T-helper 1 cell treated with Interleukin-12 subunit alpha and Interleukin-12 subunit beta and Interleukin-4 antibody, amounts not matched to agents 30 μg/mL and 1 μg/mL, for 36 hours (primary cell): ENCODE measurements at regions not wholly inside any gene's neighbourhood (a gene's known extent, or its start where the extent isn't known, plus 50 kb on each side); places are given as distances from the start of the nearest gene placed in this dataset.

Experiments
- H3K27ac Mint-ChIP-seq: one replicate; pipeline ENCODE4 v1.8.0; 2021; ENCODE audit warnings: mild to moderate bottlenecking, mixed read lengths
- H3K27me3 Mint-ChIP-seq: one replicate; pipeline ENCODE4 v1.8.0; 2021; ENCODE audit warnings: low read depth, mixed read lengths
- H3K36me3 Mint-ChIP-seq: one replicate; pipeline ENCODE4 v1.8.0; 2021; ENCODE audit warnings: low read depth, mixed read lengths
- H3K4me1 Mint-ChIP-seq: one replicate; pipeline ENCODE4 v1.8.0; 2021; ENCODE audit warnings: low read depth, mixed read lengths
- H3K4me3 Mint-ChIP-seq: one replicate; pipeline ENCODE4 v1.8.0; 2021; ENCODE audit warnings: mild to moderate bottlenecking, moderate library complexity, mixed read lengths
- H3K9me3 Mint-ChIP-seq: one replicate; pipeline ENCODE4 v1.8.0; 2021; ENCODE audit warnings: mixed read lengths

- no peaks in the 10 kb centered on the region for H3K27me3 Mint-ChIP-seq
- no peak overlapping the region for H3K27ac Mint-ChIP-seq
- H3K9me3 Mint-ChIP-seq, result no peaks in the 10 kb centered on the region
- H3K4me3 Mint-ChIP-seq, result no peak overlapping the region
- H3K36me3 Mint-ChIP-seq, result no peaks in the 10 kb centered on the region
- H3K4me1 Mint-ChIP-seq, result no peaks in the 10 kb centered on the region
Observed at GRCh38 chr14:101225157-101226152, 321.9 kb upstream of the RTL1 start.

DNA sequence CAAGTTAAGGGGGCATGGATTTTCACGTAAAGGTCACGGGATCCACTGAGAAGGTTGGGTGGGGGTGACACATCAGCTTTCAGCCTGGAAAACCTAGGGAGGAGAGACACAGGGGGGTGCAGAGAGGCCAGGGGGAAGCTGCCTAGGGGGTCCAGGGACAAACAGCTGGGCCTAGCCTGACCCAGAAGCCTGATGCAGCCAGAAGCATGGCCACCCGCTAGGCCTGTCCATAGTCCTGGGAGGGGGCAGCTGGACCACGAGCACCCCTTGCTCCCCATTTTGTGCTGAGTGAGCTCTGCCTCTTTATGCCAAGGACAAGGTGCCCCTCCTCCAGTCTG, 322.7 kb upstream of the RTL1 start:
- no peaks in the 10 kb centered on the region for H3K9me3 Mint-ChIP-seq
- H3K27me3 Mint-ChIP-seq, result no peaks in the 10 kb centered on the region
- H3K4me3 Mint-ChIP-seq, result no peak overlapping the region

DNA sequence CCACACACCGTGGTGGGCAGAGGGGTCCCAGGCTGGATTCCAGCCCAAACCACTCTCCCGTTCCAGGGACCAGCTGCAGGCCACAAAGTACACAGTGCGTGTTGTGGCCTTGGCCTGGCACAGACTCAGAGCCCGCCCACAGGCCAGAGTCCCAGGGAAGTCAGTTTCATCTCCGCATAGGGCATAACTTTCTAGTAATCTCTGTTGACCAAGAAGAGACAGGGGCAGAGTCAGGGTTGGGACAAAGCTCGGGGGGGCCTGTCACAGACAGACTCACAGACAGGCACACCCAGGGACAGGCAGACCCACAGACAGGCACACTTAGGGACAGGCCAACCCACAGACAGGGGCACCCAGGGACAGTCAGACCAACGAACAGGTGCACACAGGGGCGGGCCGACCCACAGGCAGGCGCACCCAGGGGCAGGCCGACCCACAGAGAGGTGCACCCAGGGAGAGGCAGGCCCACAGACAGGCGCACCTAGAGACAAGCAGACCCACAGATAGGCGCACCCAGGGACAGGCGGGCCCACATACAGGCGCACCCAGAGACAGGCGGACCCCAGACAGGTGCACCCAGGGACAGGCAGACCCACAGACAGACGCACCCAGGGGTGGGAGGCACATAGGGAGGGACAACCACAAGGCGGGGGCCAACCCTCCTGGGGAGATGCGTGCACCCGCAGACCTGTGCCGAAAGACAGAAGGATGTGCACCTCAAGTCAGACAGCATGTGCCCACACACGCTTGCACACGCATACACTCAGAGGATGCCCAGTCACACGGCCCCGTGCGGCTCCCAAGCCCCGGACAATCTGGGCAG, 323.3 kb upstream of the RTL1 start:
- Mint-ChIP-seq H3K9me3 (no peaks in the 10 kb centered on the region), H3K27me3 (no peaks in the 10 kb centered on the region), H3K4me3 (no peak overlapping the region), H3K4me1 (no peaks in the 10 kb centered on the region), H3K36me3 (no peaks in the 10 kb centered on the region), H3K27ac (no peak overlapping the region)

More for the DNA sequence above, 322.7 kb upstream of the RTL1 start:
- H3K36me3 Mint-ChIP-seq, result no peaks in the 10 kb centered on the region
- no peak overlapping the region for H3K27ac Mint-ChIP-seq
- H3K4me1 Mint-ChIP-seq, result no peaks in the 10 kb centered on the region

DNA sequence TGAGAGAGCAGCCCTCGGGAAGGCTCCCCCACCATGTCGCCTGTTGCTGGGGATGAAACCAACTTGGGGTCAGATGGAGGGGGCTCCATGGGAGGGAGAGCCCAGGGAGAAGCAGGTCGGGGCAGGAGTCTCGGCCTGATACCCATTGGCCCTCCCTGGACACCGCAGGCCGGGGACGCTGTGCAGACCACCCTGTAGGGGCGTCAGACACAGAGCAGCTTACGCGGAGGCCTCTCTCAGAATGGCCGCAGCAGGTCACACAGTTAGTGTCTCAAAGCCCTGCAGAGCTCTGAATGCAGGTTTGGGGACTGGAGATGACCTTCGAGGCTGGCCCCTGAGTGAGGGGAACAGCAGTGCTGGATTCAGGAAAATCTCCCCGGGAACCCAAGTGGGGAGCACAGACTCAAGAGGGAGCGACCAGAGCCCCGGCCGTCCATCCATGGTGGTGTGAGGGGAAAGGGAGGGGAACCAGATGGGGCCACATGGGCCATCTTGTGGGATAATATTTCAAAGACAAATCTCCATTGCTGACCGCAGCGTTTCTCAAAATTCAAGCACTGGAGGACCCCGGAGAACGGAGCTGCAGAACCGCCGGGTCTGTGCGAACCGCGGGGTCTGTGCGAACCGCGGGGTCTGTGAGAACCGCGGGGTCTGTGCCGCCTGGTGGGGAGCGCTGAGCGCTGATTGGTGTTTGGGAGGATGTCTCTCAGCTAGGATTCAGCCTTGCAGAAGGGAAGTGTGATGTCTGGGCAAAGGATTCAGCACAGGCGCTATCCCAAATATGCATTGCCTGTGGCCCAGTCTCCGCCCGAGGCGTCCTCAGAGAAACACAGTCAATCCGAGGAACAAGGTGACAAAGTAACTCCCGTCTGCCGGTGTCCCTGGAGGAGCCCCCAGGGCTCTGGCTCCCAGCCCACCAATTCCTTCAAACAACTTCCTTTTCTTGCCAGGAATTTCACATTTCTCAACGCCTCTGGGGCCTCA, 324.4 kb upstream of the RTL1 start:
- no peak overlapping the region for H3K4me3 Mint-ChIP-seq
- no peaks in the 10 kb centered on the region for H3K27me3 Mint-ChIP-seq
- H3K4me1 Mint-ChIP-seq, result no peaks in the 10 kb centered on the region
- no peaks in the 10 kb centered on the region for H3K36me3 Mint-ChIP-seq
- no peaks in the 10 kb centered on the region for H3K9me3 Mint-ChIP-seq
- no peak overlapping the region for H3K27ac Mint-ChIP-seq

DNA sequence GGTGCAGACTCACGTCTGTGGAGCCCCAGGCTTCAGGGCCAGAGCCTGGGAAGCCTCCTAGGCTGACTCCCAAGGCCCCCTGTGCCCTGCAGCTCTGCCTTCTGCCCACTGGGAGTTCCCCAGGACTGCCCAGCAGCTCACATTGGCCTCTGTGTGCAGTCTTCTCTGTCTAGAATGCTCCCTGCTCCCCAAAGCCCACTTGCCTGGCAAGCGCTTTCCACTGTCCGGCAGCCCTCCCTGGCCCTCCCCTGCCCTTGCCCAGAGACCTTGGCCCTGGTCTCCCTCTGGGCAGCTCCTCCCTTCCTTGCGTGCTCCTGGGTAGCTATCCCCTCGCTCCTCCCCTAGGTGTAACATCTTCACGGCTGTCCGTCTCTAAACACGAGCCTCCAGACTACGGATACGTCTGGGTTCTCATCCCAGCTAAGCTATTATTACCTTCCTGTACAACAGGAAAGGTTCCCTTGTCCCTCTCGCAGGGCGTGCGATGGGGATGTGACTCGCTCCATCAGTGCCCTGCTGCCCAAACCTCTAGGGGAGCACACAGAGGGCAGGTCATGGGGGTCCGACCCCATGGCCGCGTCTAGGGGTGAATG, 325.5 kb upstream of the RTL1 start:
- Mint-ChIP-seq H3K4me1 (no peaks in the 10 kb centered on the region), H3K9me3 (no peaks in the 10 kb centered on the region), H3K4me3 (no peak overlapping the region), H3K36me3 (no peaks in the 10 kb centered on the region), H3K27me3 (no peaks in the 10 kb centered on the region), H3K27ac (no peak overlapping the region)

GRCh38 chr14:101229666-101230065, 326.1 kb upstream of the RTL1 start:
- H3K36me3 Mint-ChIP-seq, result no peaks in the 10 kb centered on the region
- H3K4me3 Mint-ChIP-seq, result no peak overlapping the region
- H3K4me1 Mint-ChIP-seq, result no peaks in the 10 kb centered on the region
- H3K27me3 Mint-ChIP-seq, result no peaks in the 10 kb centered on the region
- H3K9me3 Mint-ChIP-seq, result no peaks in the 10 kb centered on the region
- H3K27ac Mint-ChIP-seq, result no peak overlapping the region

GRCh38 chr14:101230161-101230850, 326.8 kb upstream of the RTL1 start:
- H3K4me3 Mint-ChIP-seq, result no peak overlapping the region
- no peaks in the 10 kb centered on the region for H3K4me1 Mint-ChIP-seq
- no peak overlapping the region for H3K27ac Mint-ChIP-seq
- no peaks in the 10 kb centered on the region for H3K27me3 Mint-ChIP-seq
- H3K36me3 Mint-ChIP-seq, result no peaks in the 10 kb centered on the region
- no peaks in the 10 kb centered on the region for H3K9me3 Mint-ChIP-seq

DNA sequence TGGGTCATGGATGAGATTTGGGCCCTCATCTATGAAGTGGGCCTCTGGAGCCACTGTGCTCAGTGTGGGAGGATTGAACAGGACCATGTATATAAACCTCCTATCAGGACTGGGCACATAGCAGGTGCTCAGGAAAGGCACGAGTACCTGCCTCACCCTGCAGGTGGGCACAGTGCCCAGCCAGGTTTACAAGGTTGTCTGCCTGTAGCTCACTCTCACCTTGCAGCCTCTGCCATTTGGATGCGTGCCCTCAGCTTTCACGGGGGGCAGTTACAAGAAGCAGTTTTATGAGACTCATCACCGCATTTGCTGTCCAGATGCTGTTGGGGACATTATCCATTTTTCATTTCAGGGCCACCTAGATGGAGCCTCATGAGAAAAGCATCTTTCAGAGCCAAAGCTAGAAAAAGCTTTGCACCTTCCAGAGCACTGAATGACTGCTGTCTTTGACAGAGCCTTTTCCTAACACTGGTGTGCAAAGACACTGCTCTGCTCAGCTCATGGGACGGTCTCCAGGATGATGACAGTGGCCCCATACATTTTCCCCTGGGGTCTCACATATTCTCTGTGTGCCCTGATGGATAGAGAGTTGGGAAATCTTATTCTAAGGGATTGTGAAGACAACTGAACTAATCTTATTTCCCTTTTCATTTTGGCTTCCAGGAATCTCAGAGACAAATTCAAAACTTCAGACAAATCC, 327.5 kb upstream of the RTL1 start:
- Mint-ChIP-seq H3K27ac (no peak overlapping the region), H3K9me3 (no peaks in the 10 kb centered on the region), H3K4me1 (no peaks in the 10 kb centered on the region), H3K27me3 (no peaks in the 10 kb centered on the region), H3K36me3 (no peaks in the 10 kb centered on the region), H3K4me3 (no peak overlapping the region)

DNA sequence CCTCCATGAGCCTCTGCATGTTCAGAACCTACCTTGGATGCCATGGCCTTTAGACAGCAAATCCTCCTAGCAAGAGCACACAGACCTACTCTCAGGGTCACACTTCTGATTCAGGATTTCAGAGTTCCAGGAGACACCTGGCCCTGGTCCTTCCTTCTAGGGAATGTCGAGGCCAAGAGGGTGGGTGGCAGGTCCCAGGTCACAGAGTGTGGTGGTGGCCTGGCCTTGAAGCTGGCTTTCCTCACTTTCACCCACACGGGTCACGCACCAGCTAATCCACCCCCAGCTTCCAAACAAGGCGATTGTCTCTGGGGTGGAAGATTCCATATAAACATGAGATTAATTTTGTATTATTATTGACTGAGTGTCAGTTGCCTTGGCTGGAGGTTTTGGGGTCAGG, 328.3 kb upstream of the RTL1 start:
- no peak overlapping the region for H3K4me3 Mint-ChIP-seq
- H3K9me3 Mint-ChIP-seq, result no peaks in the 10 kb centered on the region
- H3K27ac Mint-ChIP-seq, result no peak overlapping the region
- no peaks in the 10 kb centered on the region for H3K4me1 Mint-ChIP-seq
- H3K27me3 Mint-ChIP-seq, result no peaks in the 10 kb centered on the region
- no peaks in the 10 kb centered on the region for H3K36me3 Mint-ChIP-seq

DNA sequence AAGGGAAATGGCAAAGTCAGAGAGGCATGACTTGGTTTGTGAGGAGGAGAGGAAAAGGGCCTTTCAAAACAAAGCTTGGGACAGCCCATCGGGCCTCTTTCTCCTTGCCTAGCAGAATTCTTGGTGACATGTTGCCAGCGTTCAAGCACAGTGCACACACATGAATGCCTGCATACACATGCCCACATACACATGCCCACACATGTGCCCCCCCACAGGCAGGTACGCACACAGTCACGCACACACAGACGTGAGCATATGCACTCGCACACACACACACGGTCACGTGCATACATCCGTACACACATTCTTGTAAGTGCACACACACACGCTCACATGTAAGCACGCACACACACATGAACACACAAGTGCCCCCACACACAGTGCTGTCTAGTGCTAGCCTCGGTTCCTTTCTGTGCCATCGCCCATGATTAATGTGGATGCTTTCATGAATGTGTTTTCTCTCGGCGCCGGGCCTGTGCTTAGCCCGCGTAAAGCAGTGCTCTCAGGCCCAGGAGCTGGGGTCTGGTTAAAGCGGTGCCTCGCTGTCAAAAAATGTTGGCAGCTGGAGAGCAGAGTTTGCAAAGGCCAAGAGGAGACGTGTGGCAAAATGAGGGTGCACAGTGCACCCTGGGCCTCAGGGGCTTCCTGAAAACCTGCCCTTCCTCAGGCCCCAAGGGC, 328.8 kb upstream of the DIO3 start:
- no peaks in the 10 kb centered on the region for H3K4me1 Mint-ChIP-seq
- no peaks in the 10 kb centered on the region for H3K27me3 Mint-ChIP-seq
- H3K27ac Mint-ChIP-seq, result no peak overlapping the region
- no peak overlapping the region for H3K4me3 Mint-ChIP-seq
- no peaks in the 10 kb centered on the region for H3K9me3 Mint-ChIP-seq
- no peaks in the 10 kb centered on the region for H3K36me3 Mint-ChIP-seq

GRCh38 chr14:101233021-101233366, 328.3 kb upstream of the DIO3 start:
- no peak overlapping the region for H3K4me3 Mint-ChIP-seq
- H3K27ac Mint-ChIP-seq, result no peak overlapping the region
- no peaks in the 10 kb centered on the region for H3K36me3 Mint-ChIP-seq
- H3K4me1 Mint-ChIP-seq, result no peaks in the 10 kb centered on the region
- H3K27me3 Mint-ChIP-seq, result no peaks in the 10 kb centered on the region
- no peaks in the 10 kb centered on the region for H3K9me3 Mint-ChIP-seq

DNA sequence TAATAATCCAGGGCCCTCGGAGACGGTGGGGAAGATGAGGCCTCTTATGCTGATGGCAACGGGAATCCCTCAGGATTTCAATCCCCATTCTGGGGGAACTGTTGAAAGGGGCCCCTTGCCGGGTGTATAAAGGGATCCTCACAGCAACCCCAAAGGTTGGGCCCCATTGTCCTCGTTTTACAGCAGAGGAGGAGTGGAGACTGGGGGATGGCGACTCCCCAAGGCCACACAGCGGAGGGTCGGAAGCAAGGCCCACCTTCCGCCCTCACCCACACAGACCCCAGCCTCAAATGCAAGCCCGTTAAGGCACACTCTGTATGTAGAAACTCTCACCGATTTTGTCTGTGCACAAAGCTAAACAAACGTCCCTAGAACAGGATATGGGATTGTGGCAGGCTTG, 327.9 kb upstream of the DIO3 start:
- H3K9me3 Mint-ChIP-seq, result no peaks in the 10 kb centered on the region

GRCh38 chr14:101233808-101234207, 327.5 kb upstream of the DIO3 start:
- Mint-ChIP-seq H3K4me1 (no peaks in the 10 kb centered on the region), H3K4me3 (no peak overlapping the region), H3K27ac (no peak overlapping the region), H3K9me3 (no peaks in the 10 kb centered on the region), H3K36me3 (no peaks in the 10 kb centered on the region), H3K27me3 (no peaks in the 10 kb centered on the region)

More for the DNA sequence above, 327.9 kb upstream of the DIO3 start:
- no peak overlapping the region for H3K4me3 Mint-ChIP-seq
- H3K27me3 Mint-ChIP-seq, result no peaks in the 10 kb centered on the region
- no peaks in the 10 kb centered on the region for H3K36me3 Mint-ChIP-seq
- no peaks in the 10 kb centered on the region for H3K4me1 Mint-ChIP-seq
- H3K27ac Mint-ChIP-seq, result no peak overlapping the region
